GM23338 (cell line): ENCODE measurements at regions not wholly inside any gene's neighbourhood (a gene's known extent, or its start where the extent isn't known, plus 50 kb on each side); places are given as distances from the start of the nearest gene placed in this dataset.

Source experiments
- ATAC-seq: fragments of 200-7000 bp; cut with Tn5 transposase; 3 replicates; pipeline ENCODE4 v1.9.1; 2020
- DNase-seq: peaks from one replicate; pipeline ENCODE4 v3.0.0-alpha.2; 2015; ENCODE audit warnings: low spot score
- H2AFZ ChIP-seq: fragments of 200-600 bp; sonication (generic); 2 replicates; pipeline ENCODE4 v1.8.0; 2016; ENCODE audit warnings: antibody characterized with exemption, mild to moderate bottlenecking, moderate library complexity
- H3F3A ChIP-seq: fragments of 200-600 bp; sonication (generic); replicated peaks from 2 replicates; pipeline ENCODE4 v1.8.0; 2017; ENCODE audit warnings: antibody characterized with exemption, mixed run types, low read depth
- H3K27ac ChIP-seq: fragments of 200-600 bp; sonication (generic); 2 replicates; pipeline ENCODE4 v1.6.1; 2016; ENCODE audit warnings: low read depth
- H3K27me3 ChIP-seq: fragments of 200-600 bp; sonication (generic); 2 replicates; pipeline ENCODE4 v1.8.0; 2016; ENCODE audit warnings: mild to moderate bottlenecking, mixed run types, moderate library complexity; ENCODE audit not compliant: insufficient read depth
- H3K36me3 ChIP-seq: fragments of 200-600 bp; sonication (generic); 2 replicates; pipeline ENCODE4 v1.8.0; 2016; ENCODE audit warnings: mild to moderate bottlenecking; ENCODE audit not compliant: insufficient read depth
- H3K4me1 ChIP-seq: fragments of 200-600 bp; sonication (generic); 2 replicates; pipeline ENCODE4 v1.8.0; 2016; ENCODE audit warnings: mild to moderate bottlenecking, moderate library complexity; ENCODE audit not compliant: insufficient read depth
- H3K4me2 ChIP-seq: fragments of 200-600 bp; sonication (generic); 2 replicates; pipeline ENCODE4 v1.7.1; 2017; ENCODE audit warnings: mixed run types
- H3K4me3 ChIP-seq: fragments of 200-600 bp; sonication (generic); 2 replicates; pipeline ENCODE4 v1.6.1; 2016; ENCODE audit warnings: mixed run types
- H3K79me2 ChIP-seq: fragments of 200-600 bp; sonication (generic); replicated peaks from 2 replicates; pipeline ENCODE4 v1.8.0; 2017; ENCODE audit warnings: mild to moderate bottlenecking; ENCODE audit not compliant: insufficient read depth
- H3K9me2 ChIP-seq: fragments of 200-600 bp; sonication (generic); 2 replicates; pipeline ENCODE4 v1.8.0; 2017; ENCODE audit not compliant: insufficient read depth
- H4K20me1 ChIP-seq: fragments of 200-600 bp; sonication (generic); replicated peaks from 2 replicates; pipeline ENCODE4 v1.8.0; 2017; ENCODE audit warnings: mild to moderate bottlenecking; ENCODE audit not compliant: insufficient read depth
- H3K27ac Mint-ChIP-seq: 2 replicates; pipeline ENCODE4 v1.8.0; 2020; ENCODE audit warnings: inconsistent platforms, mild to moderate bottlenecking, moderate library complexity, mixed read lengths
- H3K27me3 Mint-ChIP-seq: 3 replicates; pipeline ENCODE4 v1.8.0; 2022; ENCODE audit warnings: low read depth, mild to moderate bottlenecking, moderate library complexity, mixed read lengths, inconsistent platforms; ENCODE audit not compliant: insufficient read depth, poor library complexity
- H3K36me3 Mint-ChIP-seq: 3 replicates; pipeline ENCODE4 v1.8.0; 2021; ENCODE audit warnings: low read depth, mild to moderate bottlenecking, inconsistent platforms, moderate library complexity, mixed read lengths
- H3K4me1 Mint-ChIP-seq: 3 replicates; pipeline ENCODE4 v1.8.0; 2020; ENCODE audit warnings: mild to moderate bottlenecking, inconsistent platforms, mixed read lengths
- H3K4me3 Mint-ChIP-seq: 3 replicates; pipeline ENCODE4 v1.8.0; 2021; ENCODE audit warnings: moderate library complexity, mild to moderate bottlenecking, inconsistent platforms, mixed read lengths
- H3K9me3 Mint-ChIP-seq: 3 replicates; pipeline ENCODE4 v1.8.0; 2020; ENCODE audit warnings: moderate library complexity, mild to moderate bottlenecking, inconsistent platforms, mixed read lengths
- ETS1 ChIP-seq: IDR thresholded peaks from 2 replicates; pipeline ENCODE4 v1.6.1; 2016; ENCODE audit warnings: antibody characterized with exemption
- EZH2 ChIP-seq: fragments of 200-600 bp; sonication (generic); IDR thresholded peaks from one replicate; pipeline ENCODE4 v1.8.0; 2017; ENCODE audit warnings: antibody characterized with exemption, mild to moderate bottlenecking, low read depth; ENCODE audit not compliant: unreplicated experiment
- JUNB ChIP-seq: IDR thresholded peaks from one replicate; pipeline ENCODE4 v1.6.1; 2016; ENCODE audit warnings: antibody characterized with exemption; ENCODE audit not compliant: unreplicated experiment
- NANOG ChIP-seq: IDR thresholded peaks from 2 replicates; pipeline ENCODE4 v1.6.1; 2016; ENCODE audit warnings: antibody characterized with exemption, borderline replicate concordance
- REST ChIP-seq: IDR thresholded peaks from one replicate; pipeline ENCODE4 v1.6.1; 2018; ENCODE audit warnings: antibody characterized with exemption; ENCODE audit not compliant: unreplicated experiment
- ZNF331 ChIP-seq: fragments of 250-450 bp; sonication (Bioruptor Pico); IDR thresholded peaks from 2 replicates; pipeline ENCODE4 v1.5.0; 2020; ENCODE audit warnings: low read depth, mild to moderate bottlenecking, moderate library complexity
- ZNF462 ChIP-seq: fragments of 250-450 bp; sonication (Bioruptor Pico); IDR thresholded peaks from 2 replicates; pipeline ENCODE4 v1.5.0; 2020; ENCODE audit warnings: mild to moderate bottlenecking, moderate library complexity

- no peak for TF ChIP-seq ETS1
Measured at GRCh38 chr10:33524041-33524440, 189.6 kb upstream of the NRP1 start (continued).

GRCh38 chr10:33523236-33523792, 188.8 kb upstream of the NRP1 start:
- Mint-ChIP-seq H3K4me3 (no peak overlapping the region), H3K27me3 (peaks cover 5% of the 10 kb centered on the region), H3K4me1 (peaks cover 39% of the 10 kb centered on the region), H3K9me3 (peaks cover 3% of the 10 kb centered on the region; the same call in 1 of the 3 replicates), H3K36me3 (no peaks in the 10 kb centered on the region; the same call in 2 of the 3 replicates), H3K27ac (no peak overlapping the region)
- Histone ChIP-seq H3F3A (no peaks in the 10 kb centered on the region), H3K4me1 (peaks cover 32% of the 10 kb centered on the region), H3K9me2 (0 out of 2 replicates have a peak, but pooled peaks cover 5% of the 10 kb centered on the region), H3K79me2 (no peaks in the 10 kb centered on the region), H3K27ac (no peak overlapping the region), H3K4me3 (no peak overlapping the region), H3K36me3 (no peaks in the 10 kb centered on the region), H2AFZ (no peak overlapping the region), H3K27me3 (no peaks in the 10 kb centered on the region), H4K20me1 (no peaks in the 10 kb centered on the region), H3K4me2 (no peak overlapping the region)
- DNase-seq (no peak), ATAC-seq (no peak)
- no peak for TF ChIP-seq NANOG

- Histone ChIP-seq H3K4me1 (peaks cover 34% of the 10 kb centered on the region), H3K27me3 (no peaks in the 10 kb centered on the region), H3K4me3 (no peak overlapping the region), H3K9me2 (peaks cover 10% of the 10 kb centered on the region; the same call in 1 of the 2 replicates), H3K4me2 (no peak overlapping the region), H3K36me3 (no peaks in the 10 kb centered on the region), H3K27ac (no peak overlapping the region), H2AFZ (no peak overlapping the region), H4K20me1 (no peaks in the 10 kb centered on the region), H3K79me2 (no peaks in the 10 kb centered on the region), H3F3A (no peaks in the 10 kb centered on the region)
- H3K4me3 Mint-ChIP-seq, result no peak overlapping the region
- no peak overlapping the region for H3K27ac Mint-ChIP-seq
- H3K36me3 Mint-ChIP-seq, result peaks cover under 1% of the 10 kb centered on the region; the same call in 1 of the 3 replicates
- peaks cover 5% of the 10 kb centered on the region for H3K27me3 Mint-ChIP-seq
- peaks cover 44% of the 10 kb centered on the region for H3K4me1 Mint-ChIP-seq
- ATAC-seq, result no peak
- H3K9me3 Mint-ChIP-seq, result peaks cover 6% of the 10 kb centered on the region; the same call in 2 of the 3 replicates
- DNase-seq, result no peak
- no peak for TF ChIP-seq ZNF331 (CRISPR knock-in tag)
- no peak for TF ChIP-seq JUNB
- TF ChIP-seq EZH2, result no peak
- no peak for TF ChIP-seq ETS1
- TF ChIP-seq REST, result no peak
- TF ChIP-seq ZNF462 (CRISPR knock-in tag), result no peak
Measured at GRCh38 chr10:33521904-33522303, 187.4 kb upstream of the NRP1 start.
